ENCODE measurements at regions not wholly inside any gene's neighbourhood (a gene's known extent, or its start where the extent isn't known, plus 50 kb on each side); places are given as distances from the start of the nearest gene placed in this dataset.

DNA sequence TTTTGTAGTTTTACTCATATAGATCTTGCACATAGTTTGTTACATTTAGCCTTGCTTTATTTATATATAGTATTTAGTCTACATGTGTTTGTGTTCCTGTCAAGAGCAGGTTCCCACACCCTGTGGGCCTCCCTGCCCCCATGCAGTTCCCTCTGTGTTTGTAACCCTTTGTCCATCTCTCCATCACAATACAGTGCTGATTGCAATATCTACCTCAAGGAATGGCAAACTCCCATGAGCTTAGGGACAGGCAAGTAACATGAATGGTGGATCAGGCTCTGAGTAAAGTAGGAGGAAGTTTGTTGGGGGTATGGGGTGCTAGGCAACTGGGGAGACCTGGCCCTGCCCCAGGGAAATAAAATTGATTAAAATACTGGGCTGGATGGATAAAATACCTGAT, 151.9 kb upstream of the MYL2 start (continued):
- TF ChIP-seq, protein P1, sequence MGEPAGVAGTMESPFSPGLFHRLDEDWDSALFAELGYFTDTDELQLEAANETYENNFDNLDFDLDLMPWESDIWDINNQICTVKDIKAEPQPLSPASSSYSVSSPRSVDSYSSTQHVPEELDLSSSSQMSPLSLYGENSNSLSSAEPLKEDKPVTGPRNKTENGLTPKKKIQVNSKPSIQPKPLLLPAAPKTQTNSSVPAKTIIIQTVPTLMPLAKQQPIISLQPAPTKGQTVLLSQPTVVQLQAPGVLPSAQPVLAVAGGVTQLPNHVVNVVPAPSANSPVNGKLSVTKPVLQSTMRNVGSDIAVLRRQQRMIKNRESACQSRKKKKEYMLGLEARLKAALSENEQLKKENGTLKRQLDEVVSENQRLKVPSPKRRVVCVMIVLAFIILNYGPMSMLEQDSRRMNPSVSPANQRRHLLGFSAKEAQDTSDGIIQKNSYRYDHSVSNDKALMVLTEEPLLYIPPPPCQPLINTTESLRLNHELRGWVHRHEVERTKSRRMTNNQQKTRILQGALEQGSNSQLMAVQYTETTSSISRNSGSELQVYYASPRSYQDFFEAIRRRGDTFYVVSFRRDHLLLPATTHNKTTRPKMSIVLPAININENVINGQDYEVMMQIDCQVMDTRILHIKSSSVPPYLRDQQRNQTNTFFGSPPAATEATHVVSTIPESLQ (CRISPR knock-in tag; IDR thresholded peaks at IDR 0.05): no peak
- TF ChIP-seq TCF7 (CRISPR knock-in tag; IDR thresholded peaks at IDR 0.05; ENCODE audit: low read depth) (no peak), MXD4 (CRISPR knock-in tag; IDR thresholded peaks at IDR 0.05; ENCODE audit: borderline replicate concordance) (no peak)
- TF ChIP-seq, protein P2, sequence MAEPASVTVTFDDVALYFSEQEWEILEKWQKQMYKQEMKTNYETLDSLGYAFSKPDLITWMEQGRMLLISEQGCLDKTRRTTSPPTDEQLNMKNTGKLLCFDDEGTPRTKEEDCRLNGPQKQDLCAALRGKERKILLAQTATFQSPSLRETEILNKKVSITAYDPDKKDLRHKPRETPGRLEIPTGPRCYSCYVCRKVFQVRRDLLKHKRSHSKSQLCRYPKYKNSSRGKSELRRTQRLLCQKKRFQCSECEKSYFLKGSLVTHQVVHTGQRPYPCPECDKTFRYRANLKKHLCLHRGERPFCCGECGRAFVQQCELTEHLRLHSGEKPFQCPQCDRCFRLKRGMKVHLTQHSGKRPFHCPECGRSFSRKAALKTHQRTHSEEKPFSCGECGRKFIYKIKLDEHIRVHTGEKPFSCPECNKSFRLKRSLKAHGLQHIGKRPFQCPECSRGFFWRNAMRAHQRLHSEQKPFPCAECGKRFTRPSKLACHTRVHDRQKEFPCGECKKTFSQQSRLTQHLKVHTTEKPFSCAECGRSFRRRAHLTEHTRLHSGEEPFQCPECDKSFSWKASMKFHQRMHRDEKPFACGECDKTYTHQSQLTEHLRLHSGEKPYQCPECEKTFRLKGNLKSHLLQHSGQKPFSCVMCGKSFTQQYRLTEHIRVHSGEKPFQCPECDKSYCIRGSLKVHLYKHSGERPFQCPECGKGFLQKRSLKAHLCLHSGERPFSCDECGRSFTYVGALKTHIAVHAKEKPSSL (CRISPR knock-in tag; conservative IDR thresholded peaks at IDR 0.05): no peak
- TF ChIP-seq, protein P3, sequence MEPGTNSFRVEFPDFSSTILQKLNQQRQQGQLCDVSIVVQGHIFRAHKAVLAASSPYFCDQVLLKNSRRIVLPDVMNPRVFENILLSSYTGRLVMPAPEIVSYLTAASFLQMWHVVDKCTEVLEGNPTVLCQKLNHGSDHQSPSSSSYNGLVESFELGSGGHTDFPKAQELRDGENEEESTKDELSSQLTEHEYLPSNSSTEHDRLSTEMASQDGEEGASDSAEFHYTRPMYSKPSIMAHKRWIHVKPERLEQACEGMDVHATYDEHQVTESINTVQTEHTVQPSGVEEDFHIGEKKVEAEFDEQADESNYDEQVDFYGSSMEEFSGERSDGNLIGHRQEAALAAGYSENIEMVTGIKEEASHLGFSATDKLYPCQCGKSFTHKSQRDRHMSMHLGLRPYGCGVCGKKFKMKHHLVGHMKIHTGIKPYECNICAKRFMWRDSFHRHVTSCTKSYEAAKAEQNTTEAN (CRISPR knock-in tag; IDR thresholded peaks at IDR 0.05): no peak

DNA sequence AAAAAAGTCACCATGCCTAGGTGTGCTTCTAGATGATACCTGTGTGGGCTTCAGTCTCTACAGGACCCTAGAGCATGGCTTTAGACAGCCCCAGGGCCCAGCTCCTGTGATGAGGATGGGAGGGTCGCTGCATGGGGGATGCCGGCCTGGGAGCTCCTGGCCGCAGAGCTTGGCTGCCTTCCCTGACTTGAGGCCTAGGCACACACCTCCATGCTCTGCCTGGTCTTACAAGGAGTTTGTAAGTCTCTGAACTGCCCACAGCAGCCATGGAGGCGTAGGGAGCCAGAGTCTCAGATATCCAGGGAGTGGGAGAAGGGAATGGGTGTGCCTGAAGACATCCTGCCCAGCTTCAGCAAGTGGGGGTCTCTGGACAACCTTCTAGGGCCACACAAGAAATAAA, 149.5 kb upstream of the MYL2 start:
- no peaks in the 10 kb centered on the region for H3K36me3 Mint-ChIP-seq
- H3K4me3 Mint-ChIP-seq: no peak overlapping the region
- CTCF ChIA-PET: no interaction called here
- TF ChIP-seq ZNF396 (CRISPR knock-in tag; IDR thresholded peaks at IDR 0.05; ENCODE audit: borderline replicate concordance) (no peak), SOX15 (CRISPR knock-in tag; IDR thresholded peaks at IDR 0.05) (no peak), JUN (CRISPR knock-in tag; IDR thresholded peaks at IDR 0.05) (no peak), MXD4 (CRISPR knock-in tag; IDR thresholded peaks at IDR 0.05; ENCODE audit: borderline replicate concordance) (no peak), GABPB1 (CRISPR knock-in tag; IDR thresholded peaks at IDR 0.05) (no peak), ZNF263 (CRISPR knock-in tag; IDR thresholded peaks at IDR 0.05; ENCODE audit: low read depth) (no peak), ZNF423 (CRISPR knock-in tag; IDR thresholded peaks at IDR 0.05) (no peak), GTF2I (CRISPR knock-in tag; conservative IDR thresholded peaks at IDR 0.05) (no peak), ESRRA (CRISPR knock-in tag; IDR thresholded peaks at IDR 0.05; ENCODE audit: borderline replicate concordance) (no peak), NFATC4 (CRISPR knock-in tag; IDR thresholded peaks at IDR 0.05) (no peak), CREM (CRISPR knock-in tag; IDR thresholded peaks at IDR 0.05) (no peak)
- TF ChIP-seq, protein P2 (CRISPR knock-in tag; conservative IDR thresholded peaks at IDR 0.05): no peak
- TF ChIP-seq, protein P4, sequence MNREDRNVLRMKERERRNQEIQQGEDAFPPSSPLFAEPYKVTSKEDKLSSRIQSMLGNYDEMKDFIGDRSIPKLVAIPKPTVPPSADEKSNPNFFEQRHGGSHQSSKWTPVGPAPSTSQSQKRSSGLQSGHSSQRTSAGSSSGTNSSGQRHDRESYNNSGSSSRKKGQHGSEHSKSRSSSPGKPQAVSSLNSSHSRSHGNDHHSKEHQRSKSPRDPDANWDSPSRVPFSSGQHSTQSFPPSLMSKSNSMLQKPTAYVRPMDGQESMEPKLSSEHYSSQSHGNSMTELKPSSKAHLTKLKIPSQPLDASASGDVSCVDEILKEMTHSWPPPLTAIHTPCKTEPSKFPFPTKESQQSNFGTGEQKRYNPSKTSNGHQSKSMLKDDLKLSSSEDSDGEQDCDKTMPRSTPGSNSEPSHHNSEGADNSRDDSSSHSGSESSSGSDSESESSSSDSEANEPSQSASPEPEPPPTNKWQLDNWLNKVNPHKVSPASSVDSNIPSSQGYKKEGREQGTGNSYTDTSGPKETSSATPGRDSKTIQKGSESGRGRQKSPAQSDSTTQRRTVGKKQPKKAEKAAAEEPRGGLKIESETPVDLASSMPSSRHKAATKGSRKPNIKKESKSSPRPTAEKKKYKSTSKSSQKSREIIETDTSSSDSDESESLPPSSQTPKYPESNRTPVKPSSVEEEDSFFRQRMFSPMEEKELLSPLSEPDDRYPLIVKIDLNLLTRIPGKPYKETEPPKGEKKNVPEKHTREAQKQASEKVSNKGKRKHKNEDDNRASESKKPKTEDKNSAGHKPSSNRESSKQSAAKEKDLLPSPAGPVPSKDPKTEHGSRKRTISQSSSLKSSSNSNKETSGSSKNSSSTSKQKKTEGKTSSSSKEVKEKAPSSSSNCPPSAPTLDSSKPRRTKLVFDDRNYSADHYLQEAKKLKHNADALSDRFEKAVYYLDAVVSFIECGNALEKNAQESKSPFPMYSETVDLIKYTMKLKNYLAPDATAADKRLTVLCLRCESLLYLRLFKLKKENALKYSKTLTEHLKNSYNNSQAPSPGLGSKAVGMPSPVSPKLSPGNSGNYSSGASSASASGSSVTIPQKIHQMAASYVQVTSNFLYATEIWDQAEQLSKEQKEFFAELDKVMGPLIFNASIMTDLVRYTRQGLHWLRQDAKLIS (CRISPR knock-in tag; IDR thresholded peaks at IDR 0.05; ENCODE audit: borderline replicate concordance): no peak
- TF ChIP-seq, protein P5, sequence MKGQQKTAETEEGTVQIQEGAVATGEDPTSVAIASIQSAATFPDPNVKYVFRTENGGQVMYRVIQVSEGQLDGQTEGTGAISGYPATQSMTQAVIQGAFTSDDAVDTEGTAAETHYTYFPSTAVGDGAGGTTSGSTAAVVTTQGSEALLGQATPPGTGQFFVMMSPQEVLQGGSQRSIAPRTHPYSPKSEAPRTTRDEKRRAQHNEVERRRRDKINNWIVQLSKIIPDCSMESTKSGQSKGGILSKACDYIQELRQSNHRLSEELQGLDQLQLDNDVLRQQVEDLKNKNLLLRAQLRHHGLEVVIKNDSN (CRISPR knock-in tag; IDR thresholded peaks at IDR 0.05): no peak
- TF ChIP-seq, protein P6, sequence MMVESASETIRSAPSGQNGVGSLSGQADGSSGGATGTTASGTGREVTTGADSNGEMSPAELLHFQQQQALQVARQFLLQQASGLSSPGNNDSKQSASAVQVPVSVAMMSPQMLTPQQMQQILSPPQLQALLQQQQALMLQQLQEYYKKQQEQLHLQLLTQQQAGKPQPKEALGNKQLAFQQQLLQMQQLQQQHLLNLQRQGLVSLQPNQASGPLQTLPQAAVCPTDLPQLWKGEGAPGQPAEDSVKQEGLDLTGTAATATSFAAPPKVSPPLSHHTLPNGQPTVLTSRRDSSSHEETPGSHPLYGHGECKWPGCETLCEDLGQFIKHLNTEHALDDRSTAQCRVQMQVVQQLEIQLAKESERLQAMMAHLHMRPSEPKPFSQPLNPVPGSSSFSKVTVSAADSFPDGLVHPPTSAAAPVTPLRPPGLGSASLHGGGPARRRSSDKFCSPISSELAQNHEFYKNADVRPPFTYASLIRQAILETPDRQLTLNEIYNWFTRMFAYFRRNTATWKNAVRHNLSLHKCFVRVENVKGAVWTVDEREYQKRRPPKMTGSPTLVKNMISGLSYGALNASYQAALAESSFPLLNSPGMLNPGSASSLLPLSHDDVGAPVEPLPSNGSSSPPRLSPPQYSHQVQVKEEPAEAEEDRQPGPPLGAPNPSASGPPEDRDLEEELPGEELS (CRISPR knock-in tag; IDR thresholded peaks at IDR 0.05): no peak
- no peak overlapping the region for H3K27ac Mint-ChIP-seq
- ATAC-seq (no peak), DNase-seq (ENCODE audit: low spot score) (no peak)
- no peaks in the 10 kb centered on the region for H3K27me3 Mint-ChIP-seq (ENCODE audit: low read depth)
- H3K9me3 Mint-ChIP-seq: no peaks in the 10 kb centered on the region
- POLR2A ChIA-PET: interaction anchor here (0.7 kb wide), 1 partner anchor 22 kb away, joined by 4 read pairs; no protein-coding TSS in a partner anchor
- peaks cover 31% of the 10 kb centered on the region for H3K4me1 Mint-ChIP-seq
